AG09319 (cell line): ENCODE measurements at regions not wholly inside any gene's neighbourhood (a gene's known extent, or its start where the extent isn't known, plus 50 kb on each side); places are given as distances from the start of the nearest gene placed in this dataset.
"Not testable (repeated sequence)": the region's sequence is repeated elsewhere in the genome, so short reads cannot be mapped to it uniquely, and the experiment has no call there.

Experiments used
- DNase-seq: peaks from one replicate; pipeline ENCODE4 v3.0.0-alpha.2; 2010; ENCODE audit warnings: low read depth; ENCODE audit errors: extremely low read depth
- CTCF ChIP-seq: IDR thresholded peaks from 2 replicates; pipeline ENCODE4 v1.5.1; 2011; ENCODE audit warnings: low read depth, mild to moderate bottlenecking, inconsistent platforms, low read length, moderate library complexity

- DNase-seq: no peak
- no peak for TF ChIP-seq CTCF
Measured at GRCh38 chr12:19671695-19672094, 232.4 kb downstream of the AEBP2 start.

GRCh38 chr12:19674437-19674836 is 235.1 kb downstream of the AEBP2 start:
- TF ChIP-seq CTCF: no peak
- DNase-seq: no peak

- no peak for DNase-seq
- TF ChIP-seq CTCF: no peak
Measured at GRCh38 chr12:19675361-19675760, 236.1 kb downstream of the AEBP2 start.

GRCh38 chr12:19678501-19678900 is 239.2 kb downstream of the AEBP2 start:
- not testable (repeated sequence) for DNase-seq

GRCh38 chr12:19681007-19681406 is 241.7 kb downstream of the AEBP2 start:
- no peak for TF ChIP-seq CTCF
- no peak for DNase-seq

- no peak for TF ChIP-seq CTCF
- no peak for DNase-seq
Measured at GRCh38 chr12:19683178-19683927, 244.1 kb downstream of the AEBP2 start.

- TF ChIP-seq CTCF: no peak
- no peak for DNase-seq
Measured at GRCh38 chr12:19687371-19687770, 248.1 kb downstream of the AEBP2 start.

- DNase-seq: no peak
- TF ChIP-seq CTCF: no peak
Measured at GRCh38 chr12:19688532-19688931, 249.2 kb downstream of the AEBP2 start.
